HepG2 (cell line): ENCODE measurements at regions not wholly inside any gene's neighbourhood (a gene's known extent, or its start where the extent isn't known, plus 50 kb on each side); places are given as distances from the start of the nearest gene placed in this dataset.
"Not testable (repeated sequence)": the region's sequence is repeated elsewhere in the genome, so short reads cannot be mapped to it uniquely, and the experiment has no call there.

Source experiments
- ATAC-seq: fragments of 200-7000 bp; cut with Tn5 transposase; 3 replicates; pipeline ENCODE4 v1.9.1; 2020; ENCODE audit warnings: mild to moderate bottlenecking, moderate library complexity
- BruUV-seq: library from RNA; stranded (reverse); fragments of 400-500 nt; replicated peaks from 2 replicates; lab custom pipeline; 2021; lab: Mats Ljungman, UMichigan
- CTCF ChIA-PET: fragments of 300-600 bp; formaldehyde crosslinking; extraction: SDS; loops from one replicate; lab custom pipeline; 2021; ENCODE audit warnings: low total read pairs, inconsistent platforms, low intra/inter-chr PET ratio; lab: Yijun Ruan, JAX
- POLR2A ChIA-PET: fragments of 350-600 bp; sonication (Branson Sonifier 250); formaldehyde crosslinking; loops from one replicate; lab custom pipeline; 2020; ENCODE audit warnings: antibody characterized with exemption, inconsistent platforms; lab: Yijun Ruan, JAX
- DNase-seq: peaks from one replicate; pipeline ENCODE4 v3.0.0-alpha.2; 2015; ENCODE audit warnings: low spot score
- FAIRE-seq: peaks from 3 replicates; lab custom pipeline; 2011; peaks lifted over from hg19 to GRCh38; lab: Jason Lieb, UNC
- H2AFZ ChIP-seq: one replicate; pipeline ENCODE4 v1.6.1; 2011; ENCODE audit warnings: low read length, inconsistent platforms
- H3K27ac ChIP-seq: fragments of 300-600 bp; 3 replicates; pipeline ENCODE4 v1.8.0; 2011; ENCODE audit warnings: mixed run types, mild to moderate bottlenecking, mixed read lengths, low read length, inconsistent platforms; ENCODE audit not compliant: insufficient read depth; ENCODE audit errors: extremely low read length
- H3K27me3 ChIP-seq, 2 experiments: fragments of 200-600 bp in 1 of 2; 2 replicates in 1 of 2; 3 replicates in 1 of 2; pipeline versions ENCODE4 v1.6.0 to v1.8.0; 2011; ENCODE audit warnings: low read length in 2 of 2, mild to moderate bottlenecking in 2 of 2, moderate library complexity in 2 of 2, inconsistent platforms in 1 of 2; ENCODE audit not compliant: insufficient read depth in 2 of 2, control insufficient read depth in 1 of 2
- H3K36me3 ChIP-seq, 2 experiments: fragments of 200-600 bp in 1 of 2; replicated peaks in 1 of 2; 2 replicates in 1 of 2; 3 replicates in 1 of 2; pipeline versions ENCODE4 v1.5.1 to v1.8.0; 2011; ENCODE audit warnings: low read length in 2 of 2, inconsistent platforms in 1 of 2; ENCODE audit not compliant: insufficient read depth in 2 of 2, control insufficient read depth in 1 of 2
- H3K4me1 ChIP-seq: 2 replicates; pipeline ENCODE4 v1.5.1; 2012; ENCODE audit warnings: low read length, inconsistent platforms; ENCODE audit not compliant: insufficient read depth
- H3K4me2 ChIP-seq: 2 replicates; pipeline ENCODE4 v1.6.0; 2011; ENCODE audit warnings: low read depth, low read length, inconsistent platforms
- H3K4me3 ChIP-seq, 3 experiments: fragments of 200-600 bp in 1 of 3; sonication (generic), shearing (Covaris generic) in 1 of 3; replicated peaks in 1 of 3; 2 replicates each; pipeline ENCODE4 v1.5.1; 2011 to 2016; ENCODE audit warnings: low read length in 3 of 3, inconsistent platforms in 2 of 3, low read depth in 2 of 3, mild to moderate bottlenecking in 2 of 3, control low read depth in 1 of 3, mixed read lengths in 1 of 3; ENCODE audit not compliant: insufficient read depth in 1 of 3
- H3K79me2 ChIP-seq: one replicate; pipeline ENCODE4 v1.6.1; 2011; ENCODE audit warnings: low read length, inconsistent platforms; ENCODE audit not compliant: insufficient read depth
- H3K9ac ChIP-seq: 2 replicates; pipeline ENCODE4 v1.6.0; 2011; ENCODE audit warnings: mild to moderate bottlenecking, low read depth, low read length, inconsistent platforms; ENCODE audit not compliant: insufficient read depth
- H3K9me3 ChIP-seq: 2 replicates; pipeline ENCODE4 v1.5.1; 2012; ENCODE audit warnings: mild to moderate bottlenecking, low read length
- H4K20me1 ChIP-seq: 2 replicates; pipeline ENCODE4 v1.6.0; 2011; ENCODE audit warnings: inconsistent platforms, mild to moderate bottlenecking, low read length, moderate library complexity; ENCODE audit not compliant: insufficient read depth
- HMGXB3 ChIP-seq: sonication (generic); formaldehyde crosslinking; IDR thresholded peaks from 2 replicates; pipeline ENCODE4 v1.4.0; 2020; ENCODE audit warnings: missing genetic modification reagents, borderline replicate concordance
- SOX13 ChIP-seq, 3 experiments: fragments of 450-650 bp in 1 of 3; sonication (generic) in 1 of 3; formaldehyde crosslinking in 1 of 3; IDR thresholded peaks in 2 of 3; conservative IDR thresholded peaks in 1 of 3; 2 replicates each; pipeline versions ENCODE4 v1.5.0 to v1.6.1; 2016 to 2020; ENCODE audit warnings: antibody characterized with exemption in 1 of 3, mild to moderate bottlenecking in 1 of 3, missing compliant biosample characterization in 1 of 3, missing genetic modification reagents in 1 of 3, moderate library complexity in 1 of 3
- ZNF230 ChIP-seq: sonication (generic); formaldehyde crosslinking; IDR thresholded peaks from 2 replicates; pipeline ENCODE4 v1.4.0; 2020; ENCODE audit warnings: mild to moderate bottlenecking, missing genetic modification reagents
- ZNF891 ChIP-seq: sonication (generic); formaldehyde crosslinking; IDR thresholded peaks from 2 replicates; pipeline ENCODE4 v1.5.0; 2020; ENCODE audit warnings: mild to moderate bottlenecking, missing genetic modification reagents
- WGBS: methylation state at CpG from one replicate; pipeline ENCODE4 v1.1.6; 2017; ENCODE audit warnings: low lambda C conversion rate; 5-methylcytosine and 5-hydroxymethylcytosine counted together
- in situ Hi-C: cut with HindIII; loops from 2 replicates; pipeline ENCODE4 v1.10.0; 2017; ENCODE audit warnings: low pct_unique_long_range_greater_than_20kb; ENCODE audit not compliant: extremely low pct_ligation_motif_present
- intact Hi-C: fragments of 100-400 bp; cut with micrococcal nuclease; formaldehyde crosslinking; loops from one replicate; pipeline ENCODE4 v1.10.0; 2022; ENCODE audit not compliant: unreplicated experiment

GRCh38 chr14:71433303-71433702, 498.9 kb upstream of the RGS6 start (continued):
- no peak for TF ChIP-seq ZNF891
- TF ChIP-seq SOX13 (IDR thresholded peaks at IDR 0.05): no peak
- no peak for TF ChIP-seq SOX13 (CRISPR knock-in tag; conservative IDR thresholded peaks at IDR 0.05 in 1 of 2, IDR thresholded peaks at IDR 0.05 in 1 of 2)
- no peak for TF ChIP-seq HMGXB3 (CRISPR knock-in tag)
- TF ChIP-seq ZNF230 (CRISPR knock-in tag): no peak

GRCh38 chr14:71435641-71436040, 496.6 kb upstream of the RGS6 start:
- H2AFZ ChIP-seq, FAIRE-seq, H3K27ac ChIP-seq, H3K36me3 ChIP-seq, BruUV-seq, H3K4me3 ChIP-seq, in situ Hi-C loops, CTCF ChIA-PET, H3K4me2 ChIP-seq, H3K9me3 ChIP-seq, ATAC-seq, POLR2A ChIA-PET, DNase-seq, H3K27me3 ChIP-seq, H3K79me2 ChIP-seq, H4K20me1 ChIP-seq, H3K9ac ChIP-seq, intact Hi-C loops, H3K4me1 ChIP-seq: not testable (repeated sequence)
- WGBS: 96% methylated on average over 2 of the region's 2 CpGs
